H1 (cell line): ENCODE measurements at regions not wholly inside any gene's neighbourhood (a gene's known extent, or its start where the extent isn't known, plus 50 kb on each side); places are given as distances from the start of the nearest gene placed in this dataset.

Experiments
- EP300 ChIP-seq, 2 experiments: IDR thresholded peaks; 1 replicate in 1 of 2; 2 replicates in 1 of 2; pipeline ENCODE4 v1.6.1; 2011 to 2012; ENCODE audit warnings: low read depth in 2 of 2, low read length in 2 of 2, mild to moderate bottlenecking in 2 of 2, borderline replicate concordance in 1 of 2, inconsistent platforms in 1 of 2, moderate library complexity in 1 of 2
- EZH2 ChIP-seq: fragments of 200-600 bp; sonication (generic); IDR thresholded peaks from 2 replicates; pipeline ENCODE4 v1.7.1; 2012; ENCODE audit warnings: low read depth, mild to moderate bottlenecking, moderate library complexity, low read length, inconsistent platforms; ENCODE audit not compliant: severe bottlenecking
- NRF1 ChIP-seq: IDR thresholded peaks from 2 replicates; pipeline ENCODE4 v1.6.1; 2011; ENCODE audit warnings: mild to moderate bottlenecking, low read depth, low read length, improper control_type of control experiment
- POLR2A ChIP-seq, 2 experiments: IDR thresholded peaks; 1 replicate in 1 of 2; 2 replicates in 1 of 2; pipeline ENCODE4 v1.6.1; 2011; ENCODE audit warnings: low read depth in 2 of 2, low read length in 2 of 2, mild to moderate bottlenecking in 2 of 2; ENCODE audit errors: control extremely low read depth in 1 of 2
- SIRT6 ChIP-seq: IDR thresholded peaks from one replicate; pipeline ENCODE4 v1.7.1; 2012; ENCODE audit warnings: low read length, inconsistent platforms
- TF ChIP-seq, protein P1 (sequence below), 3 experiments: IDR thresholded peaks; 1 replicate in 2 of 3; 2 replicates in 1 of 3; pipeline versions ENCODE4 v1.5.1 to v1.6.1; 2011; ENCODE audit warnings: low read length in 3 of 3, mild to moderate bottlenecking in 3 of 3, inconsistent platforms in 2 of 3, low read depth in 1 of 3, moderate library complexity in 1 of 3; ENCODE audit not compliant: insufficient read depth in 1 of 3; ENCODE audit errors: control extremely low read depth in 1 of 3

DNA sequence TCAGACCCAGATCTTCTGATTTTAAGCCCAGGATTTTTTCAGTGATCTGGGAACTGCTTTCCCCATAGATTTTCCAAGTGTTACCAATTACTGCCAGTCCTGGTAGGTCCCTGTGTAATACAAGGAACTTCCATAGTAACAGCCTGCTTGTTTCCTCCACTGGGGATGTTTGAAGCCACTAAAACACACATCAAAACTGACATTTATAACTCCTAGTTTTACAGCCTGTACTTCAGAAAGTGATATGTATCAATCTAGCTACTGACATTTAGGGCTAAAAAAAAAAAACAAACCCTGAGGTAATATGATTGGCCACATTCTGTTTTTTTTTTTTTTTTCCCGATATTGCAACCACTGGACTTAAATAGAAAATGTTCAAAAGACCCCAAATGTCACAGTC is 166.9 kb upstream of the SP4 start:
- TF ChIP-seq EZH2 (no peak), NRF1 (no peak), POLR2A (IDR thresholded peaks at IDR 0.05; ENCODE audit: control extremely low read depth in 1 of 2, low read depth in 2 of 2, low read length in 2 of 2) (no peak), EP300 (IDR thresholded peaks at IDR 0.05; ENCODE audit: borderline replicate concordance in 1 of 2, low read depth in 2 of 2, low read length in 2 of 2) (no peak), SIRT6 (no peak)
- TF ChIP-seq, protein P1, sequence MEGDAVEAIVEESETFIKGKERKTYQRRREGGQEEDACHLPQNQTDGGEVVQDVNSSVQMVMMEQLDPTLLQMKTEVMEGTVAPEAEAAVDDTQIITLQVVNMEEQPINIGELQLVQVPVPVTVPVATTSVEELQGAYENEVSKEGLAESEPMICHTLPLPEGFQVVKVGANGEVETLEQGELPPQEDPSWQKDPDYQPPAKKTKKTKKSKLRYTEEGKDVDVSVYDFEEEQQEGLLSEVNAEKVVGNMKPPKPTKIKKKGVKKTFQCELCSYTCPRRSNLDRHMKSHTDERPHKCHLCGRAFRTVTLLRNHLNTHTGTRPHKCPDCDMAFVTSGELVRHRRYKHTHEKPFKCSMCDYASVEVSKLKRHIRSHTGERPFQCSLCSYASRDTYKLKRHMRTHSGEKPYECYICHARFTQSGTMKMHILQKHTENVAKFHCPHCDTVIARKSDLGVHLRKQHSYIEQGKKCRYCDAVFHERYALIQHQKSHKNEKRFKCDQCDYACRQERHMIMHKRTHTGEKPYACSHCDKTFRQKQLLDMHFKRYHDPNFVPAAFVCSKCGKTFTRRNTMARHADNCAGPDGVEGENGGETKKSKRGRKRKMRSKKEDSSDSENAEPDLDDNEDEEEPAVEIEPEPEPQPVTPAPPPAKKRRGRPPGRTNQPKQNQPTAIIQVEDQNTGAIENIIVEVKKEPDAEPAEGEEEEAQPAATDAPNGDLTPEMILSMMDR (IDR thresholded peaks at IDR 0.05; ENCODE audit: control extremely low read depth in 1 of 3, insufficient read depth in 1 of 3, low read depth in 1 of 3, low read length in 3 of 3) = no peak
